ENCODE measurements at regions not wholly inside any gene's neighbourhood (a gene's known extent, or its start where the extent isn't known, plus 50 kb on each side); places are given as distances from the start of the nearest gene placed in this dataset.

- H3K4me1 ChIP-seq = no peaks in the 10 kb centered on the region
- H3K27ac ChIP-seq = peak overlapping the region in 1 of 4 donors; percentile 17
- TF ChIP-seq POLR2AphosphoS5 (IDR thresholded peaks at IDR 0.05) = no peak
- TF ChIP-seq CTCF (IDR thresholded peaks at IDR 0.05) = no peak
- TF ChIP-seq EP300 (IDR thresholded peaks at IDR 0.05) = no peak
- TF ChIP-seq POLR2A (IDR thresholded peaks at IDR 0.05) = no peak
- ATAC-seq = no peak
- peaks cover 11% of the 10 kb centered on the region for H3K27me3 ChIP-seq
- H3K36me3 ChIP-seq = no peaks in the 10 kb centered on the region
- 43 to 56% methylated on average over 4 to 6 of the region's 9 CpGs for WGBS, 2 donors (ENCODE audit: low coverage in 1 of 2)
- no peak overlapping the region for H3K4me3 ChIP-seq
- H3K9me3 ChIP-seq = no peaks in the 10 kb centered on the region
Observed at GRCh38 chr1:182114627-182115023, 53.1 kb upstream of the ZNF648 start.

GRCh38 chr1:182113879-182114626 is 52.5 kb upstream of the ZNF648 start:
- peak; percentile 58 for ATAC-seq
- Histone ChIP-seq H3K36me3 (no peaks in the 10 kb centered on the region), H3K4me1 (no peaks in the 10 kb centered on the region), H3K27me3 (peaks cover 11% of the 10 kb centered on the region), H3K27ac (peak overlapping the region in 1 of 4 donors; percentile 17), H3K4me3 (no peak overlapping the region), H3K9me3 (no peaks in the 10 kb centered on the region)
- 56 to 80% methylated on average over 3 to 7 of the region's 9 CpGs for WGBS, 2 donors (ENCODE audit: low coverage in 1 of 2)
- TF ChIP-seq POLR2A (IDR thresholded peaks at IDR 0.05) (no peak), EP300 (IDR thresholded peaks at IDR 0.05) (no peak), CTCF (IDR thresholded peaks at IDR 0.05) (no peak), POLR2AphosphoS5 (IDR thresholded peaks at IDR 0.05) (no peak)

DNA sequence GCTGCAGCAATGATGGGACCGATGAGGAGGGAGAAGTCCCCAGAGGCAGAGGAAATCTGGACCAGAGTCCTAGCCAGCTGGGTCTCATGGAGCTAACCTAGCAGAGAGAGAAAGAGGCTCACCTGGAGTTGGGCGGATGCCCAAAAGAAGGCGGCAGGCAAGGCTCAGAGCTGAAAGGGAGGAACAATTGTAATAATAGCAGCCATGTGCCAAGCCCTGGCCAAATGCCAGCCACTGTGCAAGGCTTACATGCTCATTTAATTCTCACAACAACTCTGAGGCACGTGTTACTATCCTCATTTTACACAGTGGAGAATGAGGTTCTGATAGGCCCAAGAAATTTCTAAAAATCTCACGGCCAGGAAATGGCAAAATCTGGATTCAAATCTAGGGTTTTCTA is 50.0 kb upstream of the ZNF648 start:
- Histone ChIP-seq H3K27me3 (peaks cover 11% of the 10 kb centered on the region), H3K27ac (no peak overlapping the region), H3K36me3 (no peaks in the 10 kb centered on the region), H3K4me3 (no peak overlapping the region), H3K9me3 (peaks cover 0 to 11% (median 0%) of the 10 kb centered on the region in 3 donors), H3K4me1 (no peaks in the 10 kb centered on the region)
- 68 to 76% methylated on average over 2 to 3 of the region's 5 CpGs for WGBS, 2 donors (ENCODE audit: low coverage in 1 of 2)
- TF ChIP-seq POLR2A (IDR thresholded peaks at IDR 0.05) = no peak
- TF ChIP-seq EP300 (IDR thresholded peaks at IDR 0.05) = no peak
- TF ChIP-seq POLR2AphosphoS5 (IDR thresholded peaks at IDR 0.05) = no peak
- TF ChIP-seq CTCF (IDR thresholded peaks at IDR 0.05) = no peak
- no peak for ATAC-seq

Small RNA genes lying in the stretch of these regions (small RNA-seq; reads per million reads assigned to genes)
- gene RNU6-152P = 0 reads per million in 4 donors
